HPDE6-E6E7 (cell line): ENCODE measurements at regions not wholly inside any gene's neighbourhood (a gene's known extent, or its start where the extent isn't known, plus 50 kb on each side); places are given as distances from the start of the nearest gene placed in this dataset.
"Not testable (repeated sequence)": the region's sequence is repeated elsewhere in the genome, so short reads cannot be mapped to it uniquely, and the experiment has no call there.

Experiments
- DNase-seq: peaks from one replicate; pipeline ENCODE4 v3.0.0; 2011; ENCODE audit warnings: missing footprints; ENCODE audit errors: extremely low spot score

DNA sequence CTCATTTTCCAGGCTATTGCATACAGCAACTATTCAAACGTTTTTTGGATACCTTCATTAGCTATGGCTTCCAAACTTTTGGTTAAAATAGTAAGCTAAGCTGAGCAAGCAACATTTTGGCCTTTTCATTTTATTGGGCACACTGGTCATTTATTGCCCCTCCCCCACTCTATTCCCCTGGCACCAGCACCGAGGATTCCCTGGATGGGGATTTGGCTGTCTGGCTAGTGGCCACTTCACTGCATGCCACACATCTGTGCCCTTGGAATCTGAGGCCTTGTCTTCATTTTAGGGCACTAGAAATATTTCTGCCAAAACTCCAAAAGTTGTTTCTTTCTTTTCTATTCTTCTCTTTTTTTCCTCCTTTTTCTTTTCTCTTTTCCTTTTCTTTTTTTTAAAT is 980.7 kb downstream of the LTN1 start:
- not testable (repeated sequence) for DNase-seq

DNA sequence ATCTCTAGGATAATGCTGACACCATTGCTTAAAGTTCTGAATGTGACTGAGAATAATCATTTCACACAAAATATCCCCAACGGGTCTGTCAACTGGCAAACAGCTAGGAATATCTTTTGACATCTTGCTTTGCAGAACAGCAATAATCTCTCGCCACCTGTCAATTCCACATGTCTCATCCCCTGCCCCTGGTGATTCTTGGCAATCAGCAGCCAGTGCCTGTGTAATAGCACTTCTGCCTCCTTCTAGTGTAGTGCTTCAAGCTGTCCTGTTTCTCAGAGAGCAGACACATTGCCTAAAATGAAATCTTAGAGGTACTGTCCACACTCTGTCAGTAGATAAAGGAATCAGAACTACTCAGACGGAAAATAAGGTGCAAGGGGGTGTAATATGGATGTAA is 984.4 kb downstream of the LTN1 start:
- DNase-seq: not testable (repeated sequence)

DNA sequence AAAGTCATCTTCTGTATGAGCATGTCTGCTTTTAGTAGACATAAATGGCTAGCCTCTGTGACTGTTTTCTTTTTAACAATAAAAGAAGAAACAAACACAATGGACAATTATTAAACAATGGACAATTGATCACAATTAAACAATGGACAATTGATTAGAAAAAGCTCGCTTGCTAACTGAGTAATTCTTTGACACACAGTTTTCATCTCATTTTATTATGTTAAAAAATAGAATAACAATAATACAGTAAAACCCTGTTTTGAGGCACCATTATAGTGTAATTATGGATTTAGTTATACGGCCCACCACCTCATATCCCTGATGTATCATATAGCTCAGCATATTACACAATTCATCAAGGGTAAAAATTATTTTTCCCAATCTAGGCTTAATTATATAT is 989.0 kb downstream of the LTN1 start:
- not testable (repeated sequence) for DNase-seq

DNA sequence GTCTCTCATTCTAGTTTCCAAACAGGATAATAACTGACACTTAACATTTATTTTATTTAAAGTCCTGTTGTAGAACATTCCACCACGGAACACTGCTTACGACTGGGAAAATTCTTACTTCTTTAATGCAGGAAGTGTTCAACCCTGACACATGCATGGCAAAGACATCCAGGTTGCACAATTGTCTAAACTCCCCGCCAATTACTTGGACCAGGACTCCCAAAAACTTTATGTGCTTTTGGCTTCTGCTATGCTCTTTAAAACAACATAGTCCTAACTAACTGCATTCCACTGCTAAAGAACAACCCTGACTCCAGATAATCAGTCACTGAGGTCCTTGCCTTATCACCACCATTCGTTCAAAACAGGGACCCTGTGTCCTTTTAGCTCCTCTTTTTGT is 995.8 kb downstream of the LTN1 start:
- DNase-seq: not testable (repeated sequence)

DNA sequence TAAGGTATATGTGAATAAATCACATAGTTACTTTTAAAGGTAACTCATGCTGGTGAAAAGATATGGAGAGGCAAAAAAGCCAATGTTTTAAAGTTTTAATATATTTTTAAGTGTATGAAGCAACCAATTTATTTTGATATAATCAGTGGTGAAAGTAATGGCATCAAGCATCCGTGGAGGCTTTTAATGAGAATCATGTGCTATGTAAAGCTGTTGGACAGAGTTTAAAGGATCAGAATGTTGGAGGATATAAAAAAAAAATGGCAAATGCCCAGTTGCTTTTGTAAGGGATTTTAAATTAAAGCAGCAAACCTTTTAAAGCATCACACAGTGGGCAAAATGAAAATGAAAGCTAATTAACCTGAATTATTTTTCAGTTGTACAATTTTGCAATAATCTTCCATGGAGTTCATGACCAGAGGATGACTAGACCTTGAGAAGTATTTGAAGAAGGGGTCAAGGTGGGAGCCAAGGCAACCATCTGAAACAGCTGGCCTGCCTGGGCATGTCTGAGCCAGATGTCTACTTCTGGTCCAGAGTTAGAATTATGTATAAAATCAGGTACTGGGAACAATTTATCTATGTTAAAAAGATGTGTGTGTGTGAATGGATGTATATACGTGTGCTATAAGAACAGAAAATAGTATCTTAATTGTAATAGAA is 1007.9 kb downstream of the LTN1 start:
- peak; percentile 2 for DNase-seq

DNA sequence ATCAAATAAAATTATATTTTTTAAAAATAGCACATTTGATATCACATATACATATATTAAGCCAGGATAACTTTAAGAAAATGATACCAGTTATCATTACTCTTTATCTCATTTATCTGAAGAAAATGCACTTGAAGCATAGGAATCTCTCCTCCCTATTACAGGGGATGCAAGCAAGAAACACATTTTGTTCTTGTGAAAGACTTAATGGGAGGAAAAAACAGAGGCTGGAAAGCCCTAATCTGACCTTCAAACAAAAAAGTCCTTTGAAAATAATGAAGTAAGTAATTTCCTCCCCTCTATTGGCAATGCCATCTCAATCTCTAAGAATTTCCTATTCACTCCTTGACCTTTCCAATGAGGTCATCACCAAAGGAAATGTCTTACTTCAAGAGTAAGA is 1012.6 kb upstream of the ADAMTS5 start:
- DNase-seq: not testable (repeated sequence)

DNA sequence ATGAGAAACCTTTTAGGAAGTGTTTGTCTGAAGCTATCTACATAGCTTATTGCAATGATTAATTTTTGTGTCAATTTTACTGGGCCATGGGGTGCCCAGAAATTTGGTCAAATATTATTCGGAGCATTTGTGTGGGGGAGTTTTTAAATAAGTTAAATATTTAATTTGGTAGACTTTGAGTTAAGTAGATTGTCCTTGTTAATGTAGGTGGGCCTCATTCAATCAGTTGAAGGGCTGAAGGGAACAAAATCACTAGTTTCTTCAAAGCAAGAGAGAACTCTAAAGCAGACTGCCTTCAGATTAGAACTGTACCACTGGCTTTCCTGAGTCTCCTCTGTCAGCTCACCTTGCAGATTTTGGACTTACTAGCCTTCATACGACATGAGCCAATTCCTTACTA is 1008.6 kb upstream of the ADAMTS5 start:
- DNase-seq: no peak

DNA sequence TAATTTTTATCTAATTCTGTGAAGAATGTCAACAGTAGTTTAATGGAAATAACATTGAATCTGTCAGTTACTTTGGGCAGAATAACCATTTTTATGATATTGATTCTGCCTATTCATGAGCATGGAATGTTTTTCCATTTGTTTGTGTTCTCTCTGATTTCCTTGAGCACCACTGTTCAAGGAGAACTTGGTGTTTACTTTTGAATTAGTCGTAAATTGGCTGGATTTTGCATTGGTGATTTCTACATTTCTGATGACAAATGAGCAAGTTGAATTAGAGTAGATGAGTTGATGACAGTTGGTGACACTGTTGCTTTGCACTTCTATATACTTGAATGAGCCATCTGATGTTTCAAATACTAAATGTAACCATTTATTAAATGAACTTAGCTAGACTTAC is 1007.3 kb upstream of the ADAMTS5 start:
- not testable (repeated sequence) for DNase-seq

DNA sequence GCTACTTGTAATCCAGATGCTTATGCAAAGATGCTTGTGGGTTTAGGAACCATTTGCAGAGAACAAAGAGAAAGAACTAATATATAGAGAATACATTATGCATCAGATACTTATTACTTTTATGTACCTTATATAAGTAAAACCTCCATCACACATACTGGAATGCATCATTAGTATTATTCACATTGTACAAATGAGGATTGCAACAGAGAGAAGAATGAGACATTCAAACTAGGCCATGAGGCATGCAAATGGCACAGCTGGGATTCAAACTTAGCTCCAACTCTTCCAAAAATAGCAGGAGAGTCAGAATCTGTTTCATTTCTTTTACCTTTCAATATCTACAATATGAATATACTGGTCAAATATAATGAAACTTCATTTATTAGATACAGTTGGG is 1001.4 kb upstream of the ADAMTS5 start:
- DNase-seq: not testable (repeated sequence)

DNA sequence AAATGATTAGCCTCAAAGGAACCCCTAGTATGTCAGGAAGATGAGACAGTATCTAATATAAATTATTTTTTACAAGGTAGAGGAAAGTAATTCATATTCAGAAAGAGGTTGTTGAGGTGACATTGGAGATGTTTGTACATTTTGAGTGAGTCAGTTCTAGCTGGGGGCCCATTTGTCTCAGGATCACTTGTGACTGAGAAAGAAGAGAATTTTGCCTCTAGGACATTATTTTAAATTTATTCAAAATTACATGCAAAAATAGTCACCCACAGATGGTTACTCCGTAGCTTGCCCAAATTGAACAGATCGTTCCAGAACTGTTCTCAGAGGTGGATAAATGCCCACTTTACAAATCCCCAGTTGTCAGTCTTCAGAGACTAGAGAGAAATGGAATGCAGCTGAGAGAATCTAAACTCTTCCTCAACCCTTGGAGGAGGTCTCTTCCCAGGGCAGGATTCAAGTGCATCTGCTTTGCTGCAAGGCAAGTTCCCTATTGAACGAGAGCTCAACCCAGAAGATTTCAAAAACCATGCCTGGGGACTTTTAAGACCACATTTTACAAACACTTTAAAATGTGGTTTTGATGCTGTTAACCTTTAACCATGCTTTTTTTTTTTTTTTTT is 987.8 kb upstream of the ADAMTS5 start:
- no peak for DNase-seq

DNA sequence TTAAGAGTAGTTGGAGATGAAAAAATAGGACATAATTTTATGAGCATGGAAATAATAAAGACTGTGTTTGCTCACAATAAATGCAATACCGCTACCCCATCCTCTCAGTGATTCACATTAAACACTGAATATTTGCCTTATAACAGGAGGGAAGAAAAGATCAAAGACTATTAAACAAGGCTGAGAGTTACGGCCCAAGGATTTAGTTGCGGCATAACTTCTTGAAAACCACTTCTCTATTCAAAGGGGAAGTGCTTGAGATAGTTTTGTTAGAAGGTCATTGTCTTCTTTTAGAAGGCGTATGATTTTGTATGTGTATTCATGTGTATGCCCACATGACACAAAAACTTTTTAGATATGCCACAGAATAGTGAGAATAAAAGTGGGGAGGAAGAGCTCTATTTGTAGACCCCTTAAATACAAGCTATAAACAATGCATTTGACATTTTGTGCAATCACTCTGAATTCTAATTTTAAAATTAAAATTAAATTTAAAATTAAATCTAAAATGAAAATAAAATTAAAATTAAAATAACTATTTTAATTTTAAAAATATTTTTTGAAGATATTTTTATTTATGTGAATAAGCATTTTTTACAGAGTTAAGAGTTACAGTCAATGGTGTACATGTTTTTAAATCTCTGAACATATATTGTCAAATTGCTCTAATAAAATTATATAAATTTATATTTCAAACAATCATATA is 986.6 kb upstream of the ADAMTS5 start:
- no peak for DNase-seq

DNA sequence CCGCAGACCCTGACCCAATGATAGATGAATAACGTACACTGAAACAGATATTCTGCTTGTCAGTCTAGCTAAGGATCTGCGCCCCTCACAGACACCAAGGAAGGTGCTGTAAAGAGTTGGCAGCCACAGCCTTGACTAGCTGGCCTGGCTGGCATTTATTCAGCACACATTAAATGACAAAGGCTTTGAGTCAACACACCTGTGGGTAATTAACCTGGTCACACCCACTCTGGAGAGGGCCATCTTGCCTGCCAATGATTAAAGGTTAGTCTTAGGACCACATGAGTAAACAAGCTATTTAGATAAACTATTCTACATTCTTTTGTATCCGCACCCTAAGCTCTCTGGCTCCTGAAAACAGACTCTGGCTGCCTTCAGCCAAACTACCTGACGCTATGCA is 982.2 kb upstream of the ADAMTS5 start:
- not testable (repeated sequence) for DNase-seq

DNA sequence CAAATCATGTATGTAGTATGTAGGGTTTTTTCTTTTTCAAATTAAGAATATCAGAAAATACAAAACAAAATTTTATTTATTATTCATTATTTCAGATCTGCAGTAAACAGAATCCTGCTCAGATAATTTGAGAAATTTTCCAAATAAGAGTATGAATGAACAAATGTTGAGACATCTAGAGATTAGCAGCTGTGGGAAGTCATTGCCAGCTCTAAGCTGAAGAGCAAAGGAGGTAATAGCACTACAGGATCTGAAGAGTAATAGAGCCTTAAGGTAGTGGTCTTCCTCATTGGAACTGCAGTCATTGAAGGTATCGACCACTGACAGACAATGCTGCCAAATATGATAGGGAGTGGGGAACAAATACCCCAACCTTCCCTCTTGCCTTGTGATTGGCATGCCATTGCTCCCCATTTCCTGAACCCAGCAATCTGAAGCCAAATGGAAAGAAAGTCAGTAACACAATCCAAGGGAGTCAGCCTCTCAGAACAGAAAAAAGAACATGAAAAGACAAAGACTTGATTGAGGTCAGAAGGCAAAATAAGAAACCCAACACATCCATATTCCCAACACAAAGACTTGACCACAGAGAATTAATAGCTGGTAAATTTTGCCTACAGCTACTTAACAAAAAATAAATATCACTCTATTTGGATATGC is 963.4 kb upstream of the ADAMTS5 start:
- not testable (repeated sequence) for DNase-seq

DNA sequence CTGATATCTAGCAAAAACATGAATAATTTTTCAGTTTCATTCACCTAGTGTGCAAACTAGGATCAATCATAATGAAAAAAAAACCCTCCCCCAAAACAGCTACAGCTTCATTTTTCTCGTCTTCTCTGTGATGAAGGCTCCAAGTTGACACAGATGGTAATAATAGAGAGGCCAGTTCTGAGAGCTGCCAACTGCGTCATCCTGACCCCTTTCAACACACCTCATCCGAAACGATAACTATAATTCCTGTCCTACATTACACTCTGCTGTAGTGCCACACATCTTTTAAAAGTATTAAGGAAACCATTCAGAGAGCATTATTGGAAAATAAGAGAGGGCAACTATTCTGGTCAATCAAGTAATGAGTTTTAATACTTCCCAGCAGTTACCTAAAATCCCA is 962.3 kb upstream of the ADAMTS5 start:
- not testable (repeated sequence) for DNase-seq

DNA sequence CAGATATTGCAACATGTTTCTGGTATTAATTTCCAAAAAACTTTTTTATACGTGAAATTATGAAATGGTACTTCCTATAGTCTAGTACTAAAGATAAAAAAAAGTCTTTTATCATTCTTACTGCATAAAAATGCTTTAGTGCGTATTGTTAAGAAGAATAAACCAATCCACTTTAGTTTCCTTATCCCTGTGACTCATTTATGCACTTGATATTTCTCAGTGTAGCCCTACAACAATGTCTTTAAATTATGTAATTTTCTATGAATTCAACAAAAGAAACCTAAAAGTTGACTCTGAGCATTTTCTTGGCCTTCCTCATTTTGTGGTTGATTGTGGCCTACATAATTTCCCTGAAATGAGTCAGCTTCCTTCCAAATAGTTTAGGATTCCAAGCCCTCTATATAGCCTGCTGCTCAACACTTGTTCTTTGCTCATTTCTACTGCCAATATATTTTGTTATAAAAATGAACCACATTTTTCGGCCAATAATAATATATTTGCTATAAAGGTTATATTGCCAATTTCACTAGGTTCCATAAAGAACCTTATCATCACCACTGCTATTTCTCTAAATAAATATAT is 961.7 kb upstream of the ADAMTS5 start:
- DNase-seq: peak; percentile 9

DNA sequence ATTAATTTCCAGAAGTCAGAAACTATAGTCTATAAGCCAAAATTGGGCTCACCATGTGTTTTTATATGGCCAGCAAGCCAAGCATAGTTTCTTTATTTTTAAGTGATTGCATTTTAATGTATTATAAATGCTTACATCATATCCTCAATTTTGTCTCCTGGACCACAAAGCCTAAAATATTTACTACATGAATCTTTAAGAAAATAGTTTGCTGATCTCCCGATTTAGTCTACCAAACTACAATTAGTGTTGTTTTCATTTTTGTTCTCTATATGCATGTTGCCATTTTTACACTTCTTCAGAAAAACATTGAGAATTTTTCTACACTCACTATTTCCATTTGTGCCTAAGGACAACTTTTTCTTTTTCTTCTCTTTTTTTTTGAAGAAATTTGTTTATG is 954.5 kb upstream of the ADAMTS5 start:
- DNase-seq: not testable (repeated sequence)

DNA sequence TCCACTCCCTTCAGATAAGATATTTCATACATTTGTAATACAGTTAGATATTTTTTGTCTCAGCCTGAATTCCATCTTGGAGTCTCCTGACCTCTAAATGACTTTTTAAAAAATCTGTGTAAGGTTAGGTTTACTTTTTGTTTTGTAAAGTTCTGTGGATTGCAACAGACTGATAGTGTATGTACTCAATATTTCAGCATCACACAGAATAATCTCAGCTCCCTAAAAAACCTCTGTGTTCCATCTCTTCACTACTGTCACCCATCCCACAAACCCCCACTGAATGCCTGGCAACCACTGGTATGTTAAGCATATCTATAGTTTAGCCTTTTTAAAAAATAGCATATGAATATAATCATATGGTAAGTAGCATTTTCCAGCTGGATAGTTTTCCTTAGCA is 951.1 kb upstream of the ADAMTS5 start:
- DNase-seq: not testable (repeated sequence)

DNA sequence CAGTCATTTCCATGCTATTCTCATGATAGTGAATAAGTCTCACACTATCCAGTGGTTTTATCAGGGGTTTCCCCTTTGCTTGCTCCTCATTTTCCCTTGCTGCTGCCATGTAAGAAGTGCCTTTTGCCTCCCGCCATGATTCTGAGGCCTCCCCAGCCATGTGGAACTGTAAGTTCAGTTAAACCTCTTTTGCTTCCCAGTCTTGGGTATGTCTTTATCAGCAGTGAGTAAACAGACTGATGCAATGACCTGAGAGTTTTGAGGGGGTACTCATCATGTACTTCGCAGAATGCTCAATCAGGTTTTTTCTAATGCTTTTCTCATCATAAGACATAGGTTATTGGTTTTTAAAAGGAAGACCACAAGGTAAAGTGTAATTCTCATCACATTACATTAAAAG is 949.4 kb upstream of the ADAMTS5 start:
- not testable (repeated sequence) for DNase-seq

DNA sequence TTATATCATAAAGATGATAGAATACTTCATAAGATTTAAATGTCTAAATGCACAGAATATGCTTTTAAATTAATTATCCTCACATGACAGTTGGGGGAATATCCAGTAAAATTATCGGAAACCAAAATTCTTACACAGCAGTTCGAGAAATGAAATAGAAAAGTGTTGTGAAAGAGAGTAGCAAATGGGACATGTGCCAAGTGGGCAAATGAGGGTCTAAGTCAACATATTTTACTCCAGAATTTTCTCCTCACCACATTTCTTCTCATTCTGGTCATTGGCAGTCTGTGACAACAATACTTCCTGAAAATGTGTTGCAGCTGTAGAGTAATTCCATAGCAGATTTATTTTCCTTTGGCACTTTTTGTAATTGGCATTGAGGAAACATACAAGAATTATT is 945.2 kb upstream of the ADAMTS5 start:
- DNase-seq: not testable (repeated sequence)

DNA sequence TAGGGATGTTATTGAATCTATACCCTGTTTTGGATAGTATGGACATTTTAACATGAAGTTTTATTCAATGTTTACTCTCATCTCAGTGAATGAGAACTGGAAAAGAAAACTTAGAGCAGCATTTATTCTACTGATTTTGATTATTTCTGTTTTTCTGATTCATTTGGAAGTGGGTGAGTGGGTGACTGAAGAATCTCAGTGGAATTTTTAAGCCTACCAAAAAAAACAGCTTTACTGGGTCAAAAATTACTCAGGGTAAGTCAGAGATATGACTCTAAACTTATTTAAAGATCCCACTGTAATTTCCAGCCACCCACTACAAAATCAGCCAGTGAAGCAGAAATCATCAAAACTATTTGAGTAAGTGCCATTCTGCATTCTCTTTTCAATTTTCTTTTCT is 942.6 kb upstream of the ADAMTS5 start:
- DNase-seq: not testable (repeated sequence)

DNA sequence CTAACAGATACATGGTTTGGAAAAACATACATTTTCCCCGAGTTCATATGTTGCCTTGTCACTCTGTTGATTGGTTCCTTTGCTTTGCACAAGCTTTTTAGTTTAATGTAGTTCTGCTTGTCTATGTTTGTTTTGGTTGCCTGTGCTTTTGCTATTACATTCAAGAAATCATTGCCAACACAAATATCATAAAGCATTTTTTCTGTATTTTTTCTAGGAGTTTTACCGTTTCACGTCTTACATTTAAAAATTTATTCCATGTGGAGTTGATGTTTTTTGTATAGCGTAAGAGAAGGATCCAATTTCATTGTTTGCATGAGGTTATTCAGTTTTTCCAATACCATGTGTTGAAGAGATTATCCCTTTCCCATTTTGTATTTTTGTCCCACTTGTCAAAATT is 941.9 kb upstream of the ADAMTS5 start:
- not testable (repeated sequence) for DNase-seq

DNA sequence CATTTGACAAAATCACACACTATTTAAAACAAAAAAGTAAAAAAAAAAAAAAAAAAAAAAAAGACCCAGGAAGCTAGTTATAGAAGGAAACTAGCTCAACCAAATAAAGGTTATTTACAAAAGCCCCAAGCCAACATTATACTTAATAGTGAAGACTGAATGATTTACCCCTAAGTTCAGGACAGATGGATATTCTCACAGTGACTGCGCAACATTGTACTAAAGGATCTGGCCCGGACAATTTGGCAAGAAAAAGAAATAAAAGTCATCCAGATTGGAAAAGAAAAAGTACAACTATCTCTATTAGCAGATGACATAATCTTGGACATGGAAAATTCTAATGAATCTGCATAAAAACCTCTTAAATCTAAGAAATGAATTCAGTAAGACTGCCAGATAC is 936.0 kb upstream of the ADAMTS5 start:
- DNase-seq: not testable (repeated sequence)
